ENCODE measurements at regions not wholly inside any gene's neighbourhood (a gene's known extent, or its start where the extent isn't known, plus 50 kb on each side); places are given as distances from the start of the nearest gene placed in this dataset.

DNA sequence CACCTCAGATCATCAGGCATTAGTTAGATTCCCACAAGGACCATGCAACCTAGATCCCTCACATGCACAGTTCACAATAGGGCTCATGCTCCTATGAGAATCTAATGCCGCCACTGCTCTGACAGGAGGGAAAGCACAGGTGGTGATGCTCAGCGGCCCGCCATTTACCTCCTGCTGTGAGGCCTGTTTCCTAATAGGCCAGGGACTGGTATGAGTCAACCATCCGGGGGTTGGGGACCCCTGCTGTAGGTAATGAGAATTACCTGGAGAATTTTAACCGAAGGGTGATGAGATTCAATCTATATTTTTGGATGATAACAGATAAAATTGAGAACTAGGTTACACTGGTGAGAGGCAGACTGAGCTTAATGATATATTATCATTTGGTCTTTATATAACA lies 101.4 kb downstream of the LACC1 start (continued):
- TF ChIP-seq HDAC2 (IDR thresholded peaks at IDR 0.05; ENCODE audit: borderline replicate concordance in 1 of 2, low read depth in 2 of 2, low read length in 2 of 2) = no peak
- TF ChIP-seq TCF12 (IDR thresholded peaks at IDR 0.05; ENCODE audit: low read depth, low read length) = no peak
